Heart left ventricle (tissue), 16 donors: ENCODE measurements at regions not wholly inside any gene's neighbourhood (a gene's known extent, or its start where the extent isn't known, plus 50 kb on each side); places are given as distances from the start of the nearest gene placed in this dataset.

Source experiments
- ATAC-seq, 4 donors: fragments of 200-7000 bp; cut with Tn5 transposase; one replicate each; pipeline ENCODE4 v1.9.1; 2020 to 2022; ENCODE audit warnings: moderate library complexity in 4 of 4, mild to moderate bottlenecking in 3 of 4, moderate number of reproducible peaks in 1 of 4
- DNase-seq, 5 donors: peaks; one replicate each; pipeline ENCODE4 v3.0.0-alpha.2; 2020
- H3K27ac ChIP-seq, 12 donors: fragments of 200-600 bp; sonication (generic) in 4 of 12; one replicate each; pipeline versions ENCODE4 v1.5.0 to v1.8.0; 2016 to 2022; ENCODE audit warnings: mild to moderate bottlenecking in 2 of 12
- H3K27me3 ChIP-seq, 9 donors: fragments of 200-600 bp; sonication (generic) in 2 of 9; one replicate each; pipeline versions ENCODE4 v1.5.1 to v1.8.0; 2016 to 2022; ENCODE audit warnings: mild to moderate bottlenecking in 3 of 9
- H3K36me3 ChIP-seq, 9 donors: fragments of 200-600 bp; sonication (generic) in 2 of 9; one replicate each; pipeline versions ENCODE4 v1.5.0 to v1.8.0; 2018 to 2022; ENCODE audit warnings: mild to moderate bottlenecking in 2 of 9
- H3K4me1 ChIP-seq, 12 donors: fragments of 200-600 bp; sonication (generic) in 4 of 12; one replicate each; pipeline versions ENCODE4 v1.5.0 to v1.8.0; 2016 to 2022; ENCODE audit warnings: mild to moderate bottlenecking in 3 of 12
- H3K4me3 ChIP-seq, 12 donors: fragments of 200-600 bp; sonication (generic) in 4 of 12; one replicate each; pipeline versions ENCODE4 v1.5.0 to v1.8.0; 2017 to 2022; ENCODE audit warnings: mild to moderate bottlenecking in 9 of 12, moderate library complexity in 4 of 12
- H3K9me3 ChIP-seq, 12 donors: fragments of 200-600 bp; sonication (generic) in 4 of 12; one replicate each; pipeline versions ENCODE4 v1.5.0 to v1.8.0; 2016 to 2022; ENCODE audit warnings: mild to moderate bottlenecking in 1 of 12
- CTCF ChIP-seq, 12 donors: fragments of 200-600 bp; sonication (generic) in 4 of 12; IDR thresholded peaks; one replicate each; pipeline versions ENCODE4 v1.5.0 to v1.8.0; 2018 to 2022; ENCODE audit warnings: antibody characterized with exemption in 12 of 12, mild to moderate bottlenecking in 5 of 12
- POLR2A ChIP-seq, 2 donors: fragments of 450-650 bp; IDR thresholded peaks; one replicate each; pipeline ENCODE4 v1.6.1; 2017; ENCODE audit warnings: antibody characterized with exemption in 2 of 2, mild to moderate bottlenecking in 2 of 2, moderate library complexity in 2 of 2
- WGBS, 4 donors: extraction: QIAGEN DNeasy Blood & Tissue Kit in 2 of 4; methylation state at CpG; one replicate each; pipeline versions ENCODE4 v1.1.5 to v1.1.7; 2013 to 2018; 5-methylcytosine and 5-hydroxymethylcytosine counted together
- intact Hi-C, 10 donors: fragments of 100-400 bp; cut with DNase I; formaldehyde crosslinking; loops; one replicate each; pipeline versions ENCODE4 v1.11.1 to v1.14.2; 2022
- donor health status: ischemic (EF 13 %, LVEDD 7.1; RV severe dilation, severe dysfunction).
- donor health status: healthy with polysubstance abuse.
- donor health status: DM: no; HTN: yes; CAD: no.
- donor health status: DM: no; HTN: no; CAD: no.
- donor health status: ischemic (EF 25% LVEDD 6.9; RV normal size, moderate dysfunction).
- donor health status: ischemic (EF 25% LVEDD 5.7; RV mildly dilated, moderate dysfunction).
- donor health status: healthy.
- donor health status: DM: yes; HTN: yes; CAD: no.
- donor health status: ischemic (EF 35%, LVEDD 5.7; RV mildly dilated, moderate dysfunction).
- donor health status: nonischemic (EF 11% LVEDD 7.7; RV severe dilation, severe dysfunction).
- donor health status: DM: yes; HTN: yes; CAD: no.
- donor health status: PGD.
- donor health status: ischemic (EF 29% LVEDD 5.4; RV normal size, mild dysfunction).
- donor health status: nonischemic (EF 23%, LVEDD 6.1; RV moderate dilation, normal function).

- peaks cover 0 to 9% (median 0%) of the 10 kb centered on the region in 12 donors for H3K9me3 ChIP-seq
- peaks cover 0 to 13% (median 0%) of the 10 kb centered on the region in 9 donors for H3K27me3 ChIP-seq
- DNase-seq (no peak), ATAC-seq (no peak)
- H3K4me3 ChIP-seq, result no peak overlapping the region
- no peak overlapping the region for H3K27ac ChIP-seq
- H3K36me3 ChIP-seq, result no peaks in the 10 kb centered on the region
- H3K4me1 ChIP-seq, result no peaks in the 10 kb centered on the region
- TF ChIP-seq CTCF (IDR thresholded peaks at IDR 0.05), result no peak
- no peak for TF ChIP-seq POLR2A (IDR thresholded peaks at IDR 0.05)
- intact Hi-C loops, result no loop called here
- WGBS, 4 donors, result 89 to 93% (median 90%) methylated on average over 2 of the region's 2 CpGs
These were observed 80.0 kb upstream of the XIST start for GRCh38 chrX:73932522-73932921.

GRCh38 chrX:73930300-73930699, 77.8 kb upstream of the XIST start:
- no peak for DNase-seq
- H3K27ac ChIP-seq, result no peak overlapping the region
- no peak for ATAC-seq
- WGBS, 4 donors, result 69 to 100% (median 88%) methylated on average over 1 of the region's 1 CpG
- H3K36me3 ChIP-seq, result no peaks in the 10 kb centered on the region
- no peak overlapping the region for H3K4me3 ChIP-seq
- H3K27me3 ChIP-seq, result peaks cover 0 to 11% (median 0%) of the 10 kb centered on the region in 9 donors
- intact Hi-C loops, result no loop called here
- H3K4me1 ChIP-seq, result no peaks in the 10 kb centered on the region
- peaks cover 0 to 9% (median 0%) of the 10 kb centered on the region in 12 donors for H3K9me3 ChIP-seq
- TF ChIP-seq POLR2A (IDR thresholded peaks at IDR 0.05), result no peak
- no peak for TF ChIP-seq CTCF (IDR thresholded peaks at IDR 0.05)

GRCh38 chrX:73922856-73923455, 70.4 kb upstream of the XIST start:
- H3K36me3 ChIP-seq, result no peaks in the 10 kb centered on the region
- H3K4me1 ChIP-seq, result no peaks in the 10 kb centered on the region
- peaks cover 0 to 11% (median 0%) of the 10 kb centered on the region in 9 donors for H3K27me3 ChIP-seq
- TF ChIP-seq CTCF (IDR thresholded peaks at IDR 0.05), result no peak
- TF ChIP-seq POLR2A (IDR thresholded peaks at IDR 0.05), result no peak
- ATAC-seq (no peak), DNase-seq (no peak)
- no peak overlapping the region for H3K27ac ChIP-seq
- no peak overlapping the region for H3K4me3 ChIP-seq
- 86 to 95% (median 88%) methylated on average over 2 of the region's 2 CpGs for WGBS, 4 donors
- intact Hi-C loops, result no loop called here
- H3K9me3 ChIP-seq, result no peaks in the 10 kb centered on the region

GRCh38 chrX:73916931-73917667, 64.6 kb upstream of the XIST start:
- no peak for TF ChIP-seq CTCF (IDR thresholded peaks at IDR 0.05)
- no peak for TF ChIP-seq POLR2A (IDR thresholded peaks at IDR 0.05)
- no peak for ATAC-seq
- intact Hi-C loops, result no loop called here
- H3K27ac ChIP-seq, result peak overlapping the region in 3 of 12 donors; percentile 2 to 6 (median 5)
- H3K4me1 ChIP-seq, result peaks cover 0 to 12% (median 0%) of the 10 kb centered on the region in 12 donors
- 82 to 92% (median 89%) methylated on average over 2 of the region's 2 CpGs for WGBS, 4 donors
- H3K9me3 ChIP-seq, result no peaks in the 10 kb centered on the region
- no peaks in the 10 kb centered on the region for H3K36me3 ChIP-seq
- H3K27me3 ChIP-seq, result peaks cover 0 to 7% (median 0%) of the 10 kb centered on the region in 9 donors
- H3K4me3 ChIP-seq, result no peak overlapping the region
- DNase-seq, result no peak
